GM19452 (cell line): ENCODE measurements at regions not wholly inside any gene's neighbourhood (a gene's known extent, or its start where the extent isn't known, plus 50 kb on each side); places are given as distances from the start of the nearest gene placed in this dataset.
"Not testable (repeated sequence)": the region's sequence is repeated elsewhere in the genome, so short reads cannot be mapped to it uniquely, and the experiment has no call there.

Source experiments
- ATAC-seq: cut with Tn5 transposase; IDR thresholded peaks from one replicate; pipeline ENCODE4 v1.9.1; 2021; ENCODE audit not compliant: unreplicated experiment

DNA sequence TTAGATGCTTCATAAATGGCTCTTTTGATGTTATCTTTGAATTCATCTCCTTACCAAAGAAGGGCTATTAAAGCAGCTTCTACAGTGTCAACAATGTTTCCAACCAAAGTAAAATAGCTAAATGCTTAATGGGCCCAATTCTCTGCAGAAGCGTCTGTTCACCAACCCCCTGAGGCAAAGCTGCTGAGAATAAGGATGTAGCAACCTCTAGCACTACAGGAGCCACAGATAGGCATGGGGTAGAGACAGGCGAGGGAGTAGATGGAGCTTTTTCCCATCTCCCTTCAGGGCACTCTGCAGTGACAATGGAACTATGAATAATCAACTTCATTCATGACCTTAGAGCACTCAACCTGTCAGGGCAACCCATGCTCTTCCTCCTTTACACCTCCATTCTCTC lies 134.1 kb downstream of the FZD1 start:
- no peak for ATAC-seq

DNA sequence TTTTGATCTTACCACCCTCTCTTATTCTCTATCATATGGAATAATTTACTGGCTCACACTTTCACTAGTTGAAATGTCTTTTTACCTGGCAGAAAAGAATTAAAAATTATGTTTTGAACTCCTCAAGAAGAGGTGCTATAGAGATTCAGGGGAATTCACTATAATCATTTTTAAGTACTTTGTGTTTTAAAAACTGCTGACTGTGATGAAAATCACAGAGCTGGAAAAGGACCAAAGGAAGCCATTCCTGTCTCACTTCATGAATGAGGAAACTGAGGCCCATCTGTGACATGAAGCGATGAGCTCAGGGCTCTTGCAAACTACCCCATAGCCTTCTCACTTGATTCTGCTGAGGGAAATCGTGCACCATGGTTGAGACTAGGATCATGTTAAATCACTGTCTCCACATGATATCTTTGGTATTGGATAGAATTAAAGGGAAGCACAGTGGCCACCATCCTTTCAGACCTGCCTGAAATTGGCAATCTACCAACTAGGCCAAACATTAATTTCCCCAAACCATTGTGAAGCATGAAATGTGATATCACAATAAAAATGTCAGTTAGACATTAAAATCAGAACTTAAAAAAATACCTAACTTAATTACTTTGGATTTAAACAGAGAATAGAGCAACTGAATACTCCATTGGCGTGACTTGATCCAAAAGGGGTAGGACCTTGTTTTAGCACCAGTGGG lies 141.0 kb downstream of the FZD1 start:
- ATAC-seq: no peak

DNA sequence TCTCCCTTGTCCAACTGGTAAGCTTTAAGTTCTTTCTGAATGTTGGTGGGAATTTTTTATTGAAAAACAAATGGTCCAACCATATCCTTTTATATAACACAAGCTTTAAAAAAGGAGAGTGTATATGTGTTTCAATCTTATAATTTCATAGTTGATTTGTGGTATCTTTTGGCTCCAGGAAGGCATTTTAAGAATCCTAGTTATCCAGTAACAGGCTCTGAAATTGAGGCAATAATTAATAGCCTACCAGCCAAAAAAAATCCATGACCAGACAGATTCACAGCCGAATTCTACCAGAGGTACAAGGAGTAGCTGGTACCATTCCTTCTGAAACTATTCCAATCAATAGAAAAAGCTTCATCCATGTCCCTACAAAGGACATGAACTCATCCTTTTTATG lies 141.6 kb downstream of the FZD1 start:
- not testable (repeated sequence) for ATAC-seq

DNA sequence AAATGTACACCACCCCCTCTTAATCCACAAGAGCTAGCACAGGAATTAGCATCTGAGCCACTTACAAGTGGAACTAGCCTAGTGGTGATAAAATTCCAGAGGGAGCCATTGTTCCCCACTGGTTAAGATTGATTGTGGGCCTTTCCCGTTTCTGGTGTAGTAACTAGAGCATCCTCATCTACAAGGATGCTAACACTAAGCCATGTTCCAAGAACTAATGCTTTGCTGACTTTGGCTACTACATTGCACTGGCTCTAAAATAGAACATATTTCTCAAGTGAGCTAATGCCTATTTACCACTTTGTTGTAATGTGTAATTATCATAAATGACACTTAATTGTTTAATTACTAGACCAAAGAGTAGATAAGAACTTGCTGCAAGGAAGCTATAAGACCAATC lies 143.7 kb downstream of the FZD1 start:
- ATAC-seq: no peak

DNA sequence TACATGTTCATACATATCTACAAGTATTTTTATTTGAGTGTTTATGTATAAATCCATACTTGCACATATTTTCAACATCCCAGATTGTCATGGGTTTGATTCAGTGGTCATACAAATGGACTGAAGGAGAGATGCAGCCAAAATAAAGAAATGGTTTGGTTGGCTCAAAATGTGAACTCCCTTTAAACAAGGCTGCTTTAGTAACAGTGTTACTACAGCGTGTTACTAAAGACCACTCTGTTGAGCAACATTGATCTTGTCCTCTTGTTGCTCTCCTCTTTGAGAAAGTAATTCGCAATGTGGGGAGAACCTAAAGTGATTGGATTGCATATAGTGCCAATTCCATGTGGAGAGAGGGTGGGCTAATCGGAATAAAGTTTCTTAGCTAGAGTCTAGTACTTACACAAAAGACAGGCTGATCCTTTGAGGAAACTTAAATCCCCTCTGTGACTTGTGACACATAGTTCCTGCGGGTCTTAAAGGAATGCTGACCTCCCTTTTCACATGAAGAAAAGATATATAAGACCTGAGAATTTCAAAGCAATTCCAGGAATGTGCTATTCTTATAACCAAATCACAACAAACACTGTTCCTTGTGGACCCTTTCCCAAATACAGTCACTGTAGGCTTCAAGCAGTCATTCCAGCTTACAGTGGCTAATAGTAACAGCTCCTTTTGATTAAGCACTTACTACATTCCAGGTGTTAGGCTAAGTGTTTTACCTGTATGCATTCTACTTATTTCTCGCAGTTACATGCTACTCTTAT lies 144.3 kb downstream of the FZD1 start:
- ATAC-seq: no peak

DNA sequence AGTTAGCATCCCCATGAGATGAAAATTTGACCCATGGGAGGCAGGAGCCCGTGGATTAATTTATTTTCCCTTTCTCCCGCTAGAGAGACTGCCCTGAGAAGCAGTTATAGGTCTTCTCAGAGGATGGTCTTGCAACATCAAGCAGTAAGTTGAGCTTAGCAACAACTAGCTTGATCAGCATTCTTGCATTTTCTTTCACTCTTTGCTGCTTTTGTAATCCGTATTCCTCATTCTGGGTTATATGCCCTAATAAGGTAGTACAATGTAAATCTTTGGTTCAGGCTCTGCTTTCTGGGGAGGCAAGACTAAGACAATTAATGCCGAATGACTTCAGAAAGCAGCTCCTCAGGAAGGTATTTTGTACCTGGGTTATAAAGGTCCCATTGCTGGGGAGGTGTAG lies 146.8 kb downstream of the FZD1 start:
- ATAC-seq: no peak

DNA sequence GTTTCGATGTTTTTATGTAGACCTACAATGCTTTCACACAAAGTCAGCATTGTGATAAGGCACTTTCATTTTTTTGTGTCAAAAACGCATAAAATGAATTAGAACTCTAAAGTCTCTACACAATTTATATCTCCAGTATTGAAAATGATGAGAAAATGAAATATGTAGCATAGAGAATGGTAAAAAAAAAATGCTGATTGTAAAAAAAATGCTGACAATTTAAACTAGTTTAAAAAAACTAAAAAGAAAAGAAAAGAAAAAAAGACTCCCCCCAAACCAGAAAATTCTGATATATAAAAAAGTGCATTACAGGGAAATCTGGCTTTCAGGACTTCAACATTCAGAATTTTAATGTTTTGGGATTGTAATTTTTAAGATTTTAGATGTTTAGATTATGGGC lies 148.1 kb downstream of the FZD1 start:
- ATAC-seq: no peak

DNA sequence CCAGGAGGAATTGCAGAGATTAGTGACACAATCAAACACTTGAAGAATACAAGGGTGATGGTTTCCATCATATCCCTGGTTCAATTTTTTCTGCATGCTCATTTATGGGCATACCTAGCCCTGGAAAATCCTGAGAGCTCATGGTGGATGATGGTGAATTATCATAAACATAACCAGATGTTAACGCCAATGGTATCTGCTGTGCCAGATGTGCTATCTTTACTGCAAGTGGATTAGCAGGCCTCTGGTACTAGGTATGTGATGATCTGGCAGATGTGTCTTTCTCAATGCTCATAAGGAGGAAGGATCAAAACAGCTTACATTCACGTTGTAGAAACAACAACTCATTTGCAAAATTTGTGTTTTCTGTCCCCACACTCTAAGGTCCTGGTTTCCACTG lies 150.5 kb downstream of the FZD1 start:
- ATAC-seq: no peak

DNA sequence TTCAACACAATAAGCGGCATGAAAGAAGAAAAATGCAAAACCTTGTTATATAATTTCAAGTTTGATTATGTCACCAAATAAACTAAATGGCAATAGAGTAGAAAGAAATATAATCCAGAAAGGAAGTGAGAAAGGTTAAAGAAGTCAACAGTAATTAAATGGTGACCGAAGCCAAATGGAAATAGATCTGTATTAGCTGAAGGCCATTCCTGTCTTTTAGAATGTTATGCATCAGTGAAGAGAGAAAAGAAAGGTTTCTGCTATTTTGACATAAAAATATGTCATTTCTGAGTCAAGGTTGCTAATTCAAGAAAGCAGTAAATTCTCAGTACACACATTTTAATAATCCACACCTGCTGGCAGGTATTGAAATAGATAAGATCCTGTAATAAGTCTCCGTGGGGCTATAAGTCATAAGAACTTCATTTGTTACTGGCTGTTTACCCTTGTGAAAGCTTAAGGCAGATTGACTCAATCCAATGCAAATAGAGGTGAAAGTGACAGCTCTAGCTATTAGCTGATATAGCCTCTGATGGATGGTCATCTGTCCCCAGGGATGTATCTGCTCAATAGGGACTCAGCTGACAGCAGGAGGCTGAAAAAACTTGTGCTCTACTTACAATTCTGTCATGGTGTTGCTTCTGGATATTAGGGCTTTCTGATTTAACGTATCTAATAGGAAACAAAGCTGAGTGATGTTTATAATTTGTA lies 152.1 kb downstream of the FZD1 start:
- ATAC-seq: no peak

DNA sequence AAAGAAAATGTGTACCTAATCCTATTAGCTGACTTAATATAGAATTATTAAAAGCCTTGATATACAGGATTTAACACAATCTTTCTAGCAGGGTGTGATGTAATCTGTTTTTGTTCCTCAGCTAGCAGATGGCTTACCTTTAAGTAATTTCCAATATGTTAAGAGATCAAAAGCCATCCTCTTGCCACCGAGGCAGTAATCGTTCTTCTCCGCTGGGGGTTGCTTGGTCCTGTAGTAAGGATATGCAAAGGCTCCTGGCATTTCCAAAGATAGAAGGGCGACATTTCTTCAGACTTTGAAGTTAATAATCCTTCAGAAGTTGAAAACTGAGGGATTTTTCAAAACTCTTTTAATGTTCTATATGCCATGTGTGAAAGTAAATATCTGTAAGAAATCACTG lies 156.4 kb downstream of the FZD1 start:
- no peak for ATAC-seq

DNA sequence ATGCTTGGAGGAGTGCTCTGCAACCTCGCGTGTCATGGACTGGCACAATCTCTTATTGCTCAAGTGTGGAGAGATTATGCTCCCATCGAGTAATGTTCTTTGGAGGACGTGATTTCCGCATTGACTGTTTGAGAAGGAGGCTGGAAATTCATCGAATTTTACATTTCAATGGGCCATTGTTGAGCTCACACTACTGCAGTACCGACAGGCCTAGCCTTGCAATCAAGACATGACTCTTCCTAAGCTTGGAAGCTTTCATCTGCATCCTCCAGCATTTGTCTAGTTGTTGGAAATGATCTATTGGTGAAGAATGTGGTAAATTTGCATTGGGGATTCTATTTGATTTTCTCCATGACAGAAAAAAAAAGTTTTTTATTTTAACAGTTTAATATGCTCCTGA lies 156.8 kb downstream of the FZD1 start:
- ATAC-seq: no peak

DNA sequence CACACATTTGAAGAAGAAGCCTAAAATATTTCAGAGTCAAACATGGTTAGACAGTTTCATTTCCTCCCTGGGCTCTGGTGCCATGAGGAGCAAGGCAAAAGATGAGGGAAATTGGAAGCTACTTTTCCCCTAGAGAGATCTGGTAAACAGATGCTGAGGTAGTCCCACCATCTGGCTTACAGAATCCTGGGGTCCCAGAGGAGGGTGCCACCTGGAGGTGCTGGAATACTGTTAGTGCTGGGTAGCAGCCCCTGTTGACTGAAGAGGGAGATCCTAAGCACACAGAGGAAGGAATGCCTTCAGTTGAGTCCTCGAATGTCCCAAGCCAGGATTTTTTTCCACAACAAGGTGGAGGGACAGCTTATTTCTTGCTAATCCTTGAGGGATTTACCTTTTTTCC lies 160.1 kb downstream of the FZD1 start:
- ATAC-seq: no peak

DNA sequence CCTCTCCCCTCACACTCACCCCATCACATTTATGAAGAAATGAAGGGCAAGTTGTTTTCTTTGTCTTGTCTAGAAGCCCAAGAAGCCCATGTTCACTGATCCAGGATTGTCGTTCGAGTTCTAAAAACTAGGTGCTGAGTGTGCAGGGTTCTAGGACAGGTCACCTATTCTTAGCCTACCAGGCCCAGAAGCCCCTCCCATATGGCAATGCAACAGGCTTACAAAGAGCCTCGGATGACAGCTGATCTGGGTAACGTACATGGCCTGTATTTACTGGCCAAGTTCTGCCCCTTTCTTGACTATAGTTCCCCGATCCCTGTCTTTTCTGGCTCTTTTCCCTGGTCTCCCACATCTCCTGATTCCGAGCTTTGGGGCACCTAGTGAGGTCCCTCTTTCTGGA lies 160.9 kb downstream of the FZD1 start:
- ATAC-seq: no peak

DNA sequence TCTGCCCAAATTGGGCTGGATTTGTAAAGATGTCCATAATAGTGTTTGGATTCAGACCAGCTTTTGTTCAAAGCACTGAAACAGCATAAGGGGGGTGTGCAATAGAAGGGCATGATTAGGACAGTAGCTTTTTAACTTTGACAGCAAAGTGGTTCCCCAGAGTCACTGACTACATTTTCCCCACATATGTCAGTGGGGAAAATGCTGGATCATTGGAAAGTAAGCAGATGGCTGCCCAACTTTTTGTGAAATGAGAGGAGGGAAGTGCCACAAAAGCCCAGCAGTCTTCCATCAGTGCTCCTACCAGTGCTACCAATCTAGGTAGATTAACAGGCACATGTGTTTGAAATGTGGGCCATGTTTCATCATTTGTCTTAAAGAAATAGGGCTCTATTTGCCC lies 162.8 kb downstream of the FZD1 start:
- ATAC-seq: no peak

DNA sequence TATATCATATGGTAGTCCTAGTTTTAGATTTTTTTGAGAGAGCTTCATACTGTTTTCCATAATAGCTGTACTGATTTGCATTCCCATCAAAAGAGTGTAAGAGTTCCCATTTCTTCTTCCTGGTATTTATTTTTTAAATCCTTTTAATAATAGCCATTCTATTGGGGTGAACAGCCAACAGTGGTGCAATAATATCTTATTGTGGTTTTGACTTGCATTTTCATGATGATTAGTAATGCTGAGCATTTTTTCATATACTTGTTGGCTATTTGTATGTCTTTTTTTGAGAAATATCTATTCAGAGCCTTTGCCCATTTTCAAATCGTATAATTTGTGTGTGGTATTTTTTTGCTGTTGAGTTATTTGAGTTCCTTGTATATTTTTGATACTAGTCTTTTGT lies 167.4 kb downstream of the FZD1 start:
- no peak for ATAC-seq

DNA sequence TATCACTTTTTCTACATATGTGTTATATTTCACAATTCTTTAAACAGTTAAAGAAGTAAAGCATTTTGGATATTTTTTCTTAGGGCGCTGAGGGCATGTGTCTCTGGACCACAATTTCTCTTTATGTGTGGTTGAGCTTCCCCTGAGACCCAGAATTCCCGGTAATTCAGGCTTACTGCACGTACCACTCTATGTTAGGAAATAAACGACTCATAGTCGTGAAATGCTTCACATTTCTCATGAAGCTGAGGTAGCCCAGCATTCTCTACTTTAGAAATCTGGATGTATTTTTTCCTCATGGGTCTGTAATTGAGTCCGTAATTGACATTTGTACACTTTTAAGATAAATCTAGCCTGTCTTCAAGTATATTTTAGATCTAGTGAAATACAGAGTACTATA lies 170.6 kb downstream of the FZD1 start:
- no peak for ATAC-seq

DNA sequence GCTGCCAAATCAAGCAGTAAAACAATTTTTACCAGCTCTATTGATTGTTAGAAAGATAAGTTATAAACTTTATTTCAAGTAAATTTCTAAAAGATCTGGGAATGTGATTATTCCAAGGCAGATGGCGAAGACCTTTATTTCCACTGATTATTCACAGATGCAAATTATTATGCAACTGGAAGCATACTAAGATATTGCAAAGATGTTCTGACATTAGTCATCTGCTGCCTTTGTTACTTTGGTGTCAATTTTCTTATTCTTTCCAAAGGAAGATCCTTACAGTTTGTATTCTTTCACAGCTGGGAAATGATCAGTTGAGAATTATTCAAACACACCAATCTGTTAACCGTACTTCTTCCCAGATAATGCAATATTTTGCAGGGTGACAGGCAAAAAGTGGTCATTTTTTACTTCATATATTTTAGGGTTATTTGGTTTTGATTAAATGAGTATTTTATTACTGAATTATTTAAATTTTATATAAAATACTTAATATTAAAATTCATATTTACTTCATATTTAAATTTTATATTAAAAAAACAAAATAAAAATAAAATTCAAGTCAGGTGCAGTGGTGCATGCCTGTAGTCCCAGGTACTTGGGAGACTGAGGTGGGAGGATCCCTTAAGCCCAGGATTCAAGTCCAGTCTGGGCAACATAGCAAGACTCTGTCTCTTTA lies 171.3 kb downstream of the FZD1 start:
- no peak for ATAC-seq

DNA sequence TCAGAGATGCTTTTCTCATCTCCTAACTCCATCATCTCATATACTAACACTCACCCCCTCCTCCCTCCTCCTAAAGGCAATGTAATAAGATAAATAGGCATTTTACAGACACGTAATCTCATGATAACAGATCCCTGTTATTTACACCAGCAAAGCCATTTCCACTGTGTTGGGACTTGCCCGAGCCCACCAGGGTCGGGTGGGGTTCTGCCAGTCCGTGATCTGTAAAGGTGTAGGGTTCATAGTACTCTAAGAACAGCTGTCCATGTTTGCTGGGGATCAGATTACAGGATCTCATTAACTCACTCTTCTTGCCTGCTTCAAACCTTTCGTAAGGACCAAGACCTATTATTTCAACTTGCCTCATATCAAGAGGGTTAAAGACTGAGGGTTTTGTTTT lies 172.4 kb downstream of the FZD1 start:
- ATAC-seq: no peak

DNA sequence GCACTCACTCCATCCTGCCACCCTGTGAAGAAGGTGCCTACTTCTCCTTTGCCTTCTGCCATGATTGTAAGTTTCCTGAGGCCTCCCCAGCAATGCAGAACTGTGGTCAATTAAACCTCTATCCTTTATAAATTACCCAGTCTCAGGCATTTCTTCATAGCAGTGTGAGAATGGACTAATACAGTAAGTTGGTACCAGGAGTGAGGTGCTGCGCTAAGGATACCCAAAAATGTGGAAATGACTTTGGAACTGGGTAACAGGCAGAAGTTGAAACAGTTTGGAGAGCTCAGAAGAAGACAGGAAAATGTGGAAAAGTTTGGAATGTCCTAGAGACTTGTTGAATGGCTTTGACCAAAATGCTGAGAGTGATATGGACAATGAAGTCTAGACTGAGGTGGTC lies 176.0 kb downstream of the FZD1 start:
- ATAC-seq: not testable (repeated sequence)

DNA sequence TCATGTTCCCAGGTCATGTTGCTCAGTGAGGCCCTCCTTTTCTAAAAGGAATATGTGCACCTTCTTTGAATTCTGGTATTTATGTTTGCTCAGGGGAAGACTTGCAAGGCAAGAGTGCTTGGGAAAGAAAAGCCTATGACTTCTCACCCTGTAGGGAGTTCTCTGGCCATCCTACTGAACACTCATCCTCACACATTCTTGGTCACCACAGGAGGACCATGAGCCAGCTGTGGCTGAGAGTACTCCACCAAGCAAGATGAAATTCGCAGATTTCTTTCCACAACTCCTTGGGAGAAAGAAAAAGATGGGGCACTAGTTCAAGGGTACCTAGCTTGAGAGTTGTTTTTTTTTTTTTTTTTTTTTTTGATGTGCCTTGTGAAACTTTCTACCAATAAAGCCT lies 179.6 kb downstream of the FZD1 start:
- no peak for ATAC-seq

DNA sequence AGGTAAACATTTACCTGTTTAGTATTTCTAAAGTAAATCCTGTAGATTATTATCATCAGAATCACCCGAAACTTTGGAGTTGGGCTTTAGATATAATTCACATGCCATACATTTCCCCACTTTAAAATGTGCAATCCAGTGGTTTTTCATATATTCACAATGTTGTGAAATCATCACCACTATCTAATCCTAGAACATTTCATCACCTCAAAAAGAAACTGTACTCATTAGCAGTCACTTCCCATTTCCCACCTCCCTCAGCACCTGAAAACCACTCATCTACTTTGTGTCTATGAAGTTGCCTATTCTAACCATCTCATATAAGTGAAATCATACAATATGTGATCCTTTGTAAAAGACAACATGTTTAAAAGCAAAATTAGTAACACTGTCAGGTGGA lies 182.6 kb downstream of the FZD1 start:
- no peak for ATAC-seq

DNA sequence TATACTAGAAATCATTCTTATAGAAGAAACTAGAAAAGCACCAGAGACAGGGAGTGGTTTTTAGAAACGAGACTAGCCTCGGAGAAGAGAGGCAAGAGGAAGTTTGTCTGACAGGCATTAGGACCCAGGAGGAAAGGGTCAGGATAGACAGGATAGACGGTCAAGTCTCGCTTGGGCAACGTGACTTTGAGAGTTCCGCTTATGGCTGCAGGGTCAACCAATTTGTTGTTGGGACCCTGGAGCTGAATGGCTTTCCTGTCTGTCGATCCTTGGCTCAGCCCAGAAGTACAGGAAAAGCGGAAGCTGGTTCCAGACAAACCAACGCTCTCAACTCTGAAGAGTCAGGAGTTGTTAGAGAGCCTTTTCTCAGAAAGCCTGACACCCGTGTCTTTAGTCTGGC lies 191.2 kb downstream of the FZD1 start:
- ATAC-seq: no peak
